Endothelial cell of umbilical vein (primary cell): ENCODE measurements at regions not wholly inside any gene's neighbourhood (a gene's known extent, or its start where the extent isn't known, plus 50 kb on each side); places are given as distances from the start of the nearest gene placed in this dataset.

Experiments used
- TF ChIP-seq, protein P1 (sequence below): IDR thresholded peaks from 2 replicates; pipeline ENCODE4 v1.6.1; 2011; ENCODE audit not compliant: insufficient read depth, insufficient read length
- TF ChIP-seq, protein P2 (sequence below), 2 donors: IDR thresholded peaks; 1 replicate in 1 of 2; 2 replicates in 1 of 2; pipeline ENCODE4 v1.5.1; 2011; ENCODE audit warnings: low read length in 2 of 2, mild to moderate bottlenecking in 2 of 2, moderate library complexity in 2 of 2, control low read depth in 1 of 2, inconsistent platforms in 1 of 2, low read depth in 1 of 2; ENCODE audit not compliant: insufficient read depth in 1 of 2; ENCODE audit errors: extremely low read depth in 1 of 2

DNA sequence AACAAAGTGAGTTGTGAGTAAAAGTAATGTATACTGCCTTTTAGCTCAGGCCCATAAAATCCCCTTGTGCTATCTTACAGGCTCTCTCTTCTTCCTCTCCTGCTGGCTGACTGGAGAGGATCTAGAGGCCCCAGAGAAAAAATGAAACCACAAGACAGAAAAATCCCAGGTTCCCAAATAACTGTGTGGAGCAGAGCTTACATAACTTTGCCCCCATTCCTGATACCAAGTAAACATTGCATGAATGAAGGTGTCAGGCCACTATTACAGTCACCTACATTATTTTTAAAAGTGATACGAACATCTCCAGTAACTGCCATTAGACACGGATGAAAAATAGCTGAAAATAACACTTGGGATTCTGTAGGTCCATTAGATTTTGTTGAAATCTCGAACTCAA, 386.0 kb upstream of the NR5A2 start:
- TF ChIP-seq, protein P1, sequence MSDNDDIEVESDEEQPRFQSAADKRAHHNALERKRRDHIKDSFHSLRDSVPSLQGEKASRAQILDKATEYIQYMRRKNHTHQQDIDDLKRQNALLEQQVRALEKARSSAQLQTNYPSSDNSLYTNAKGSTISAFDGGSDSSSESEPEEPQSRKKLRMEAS = no peak
- TF ChIP-seq, protein P2, sequence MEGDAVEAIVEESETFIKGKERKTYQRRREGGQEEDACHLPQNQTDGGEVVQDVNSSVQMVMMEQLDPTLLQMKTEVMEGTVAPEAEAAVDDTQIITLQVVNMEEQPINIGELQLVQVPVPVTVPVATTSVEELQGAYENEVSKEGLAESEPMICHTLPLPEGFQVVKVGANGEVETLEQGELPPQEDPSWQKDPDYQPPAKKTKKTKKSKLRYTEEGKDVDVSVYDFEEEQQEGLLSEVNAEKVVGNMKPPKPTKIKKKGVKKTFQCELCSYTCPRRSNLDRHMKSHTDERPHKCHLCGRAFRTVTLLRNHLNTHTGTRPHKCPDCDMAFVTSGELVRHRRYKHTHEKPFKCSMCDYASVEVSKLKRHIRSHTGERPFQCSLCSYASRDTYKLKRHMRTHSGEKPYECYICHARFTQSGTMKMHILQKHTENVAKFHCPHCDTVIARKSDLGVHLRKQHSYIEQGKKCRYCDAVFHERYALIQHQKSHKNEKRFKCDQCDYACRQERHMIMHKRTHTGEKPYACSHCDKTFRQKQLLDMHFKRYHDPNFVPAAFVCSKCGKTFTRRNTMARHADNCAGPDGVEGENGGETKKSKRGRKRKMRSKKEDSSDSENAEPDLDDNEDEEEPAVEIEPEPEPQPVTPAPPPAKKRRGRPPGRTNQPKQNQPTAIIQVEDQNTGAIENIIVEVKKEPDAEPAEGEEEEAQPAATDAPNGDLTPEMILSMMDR (IDR thresholded peaks at IDR 0.05; ENCODE audit: extremely low read depth in 1 of 2, insufficient read depth in 1 of 2, low read depth in 1 of 2, low read length in 2 of 2) = no peak
